ENCODE measurements at regions not wholly inside any gene's neighbourhood (a gene's known extent, or its start where the extent isn't known, plus 50 kb on each side); places are given as distances from the start of the nearest gene placed in this dataset.

- H3K9me3 ChIP-seq (ENCODE audit: low read length), result no peaks in the 10 kb centered on the region
Observed at GRCh38 chr16:8103649-8104289, 486.5 kb downstream of the TMEM114 start.

GRCh38 chr16:8099586-8099985, 490.7 kb downstream of the TMEM114 start:
- H3K9me2 ChIP-seq (ENCODE audit: insufficient read depth, low read length), result no peaks in the 10 kb centered on the region
- BruUV-seq (replicated peaks), result no TSS peak
- no peaks in the 10 kb centered on the region for H3K9me3 ChIP-seq (ENCODE audit: low read length)
- no peaks in the 10 kb centered on the region for H4K20me1 ChIP-seq (ENCODE audit: insufficient read depth, low read length)
- CTCF ChIA-PET (ENCODE audit: unreplicated experiment), result no interaction called here
- no peak overlapping the region for H3K27ac ChIP-seq (ENCODE audit: low read depth, low read length, poor library complexity, severe bottlenecking)
- H2AFZ ChIP-seq (ENCODE audit: low read length), result no peak overlapping the region
- no peaks in the 10 kb centered on the region for H3K4me1 ChIP-seq (ENCODE audit: insufficient read depth, low read length, poor library complexity, severe bottlenecking)
- POLR2A ChIA-PET, result no interaction called here
- no peaks in the 10 kb centered on the region for H3K36me3 ChIP-seq (ENCODE audit: insufficient read depth, low read length)
- intact Hi-C loops (cut with micrococcal nuclease; ENCODE audit: unreplicated experiment), result no loop called here
- H3K4me2 ChIP-seq (ENCODE audit: low read length), result no peak overlapping the region
- H3K4me3 ChIP-seq (ENCODE audit: low read depth, low read length, poor library complexity, severe bottlenecking), result no peak overlapping the region
- no peak for TF ChIP-seq CTCF (conservative IDR thresholded peaks at IDR 0.05; ENCODE audit: low read length)
- no peak for TF ChIP-seq EZH2phosphoT487 (IDR thresholded peaks at IDR 0.05; ENCODE audit: borderline replicate concordance, low read depth, low read length)
- DNase-seq (ENCODE audit: low spot score), result no peak
- H3K79me2 ChIP-seq (ENCODE audit: insufficient read depth, low read depth, low read length), result no peaks in the 10 kb centered on the region

More at GRCh38 chr16:8103649-8104289, 486.5 kb downstream of the TMEM114 start:
- DNase-seq (ENCODE audit: low spot score), result no peak
- Histone ChIP-seq H3K9me2 (ENCODE audit: insufficient read depth, low read length) (no peaks in the 10 kb centered on the region), H3K4me1 (ENCODE audit: insufficient read depth, low read length, poor library complexity, severe bottlenecking) (no peaks in the 10 kb centered on the region), H3K4me2 (ENCODE audit: low read length) (no peak overlapping the region), H2AFZ (ENCODE audit: low read length) (no peak overlapping the region), H3K27ac (ENCODE audit: low read depth, low read length, poor library complexity, severe bottlenecking) (no peak overlapping the region), H3K4me3 (ENCODE audit: low read depth, low read length, poor library complexity, severe bottlenecking) (no peak overlapping the region), H3K79me2 (ENCODE audit: insufficient read depth, low read depth, low read length) (no peaks in the 10 kb centered on the region), H3K36me3 (ENCODE audit: insufficient read depth, low read length) (no peaks in the 10 kb centered on the region), H4K20me1 (ENCODE audit: insufficient read depth, low read length) (no peaks in the 10 kb centered on the region)
- BruUV-seq (replicated peaks), result no TSS peak
- TF ChIP-seq CTCF (conservative IDR thresholded peaks at IDR 0.05; ENCODE audit: low read length) (no peak), EZH2phosphoT487 (IDR thresholded peaks at IDR 0.05; ENCODE audit: borderline replicate concordance, low read depth, low read length) (no peak)
- POLR2A ChIA-PET, result no interaction called here
- CTCF ChIA-PET (ENCODE audit: unreplicated experiment), result no interaction called here
- intact Hi-C loops (cut with micrococcal nuclease; ENCODE audit: unreplicated experiment), result no loop called here

GRCh38 chr16:8098947-8099512, 491.3 kb downstream of the TMEM114 start:
- H3K4me1 ChIP-seq (ENCODE audit: insufficient read depth, low read length, poor library complexity, severe bottlenecking), result no peaks in the 10 kb centered on the region
- H3K4me2 ChIP-seq (ENCODE audit: low read length), result no peak overlapping the region
- BruUV-seq (replicated peaks), result no TSS peak
- H3K36me3 ChIP-seq (ENCODE audit: insufficient read depth, low read length), result no peaks in the 10 kb centered on the region
- TF ChIP-seq CTCF (conservative IDR thresholded peaks at IDR 0.05; ENCODE audit: low read length) (no peak), EZH2phosphoT487 (IDR thresholded peaks at IDR 0.05; ENCODE audit: borderline replicate concordance, low read depth, low read length) (no peak)
- no peak overlapping the region for H2AFZ ChIP-seq (ENCODE audit: low read length)
- H3K9me2 ChIP-seq (ENCODE audit: insufficient read depth, low read length), result no peaks in the 10 kb centered on the region
- intact Hi-C loops (cut with micrococcal nuclease; ENCODE audit: unreplicated experiment), result no loop called here
- DNase-seq (ENCODE audit: low spot score), result no peak
- no peaks in the 10 kb centered on the region for H4K20me1 ChIP-seq (ENCODE audit: insufficient read depth, low read length)
- no peak overlapping the region for H3K27ac ChIP-seq (ENCODE audit: low read depth, low read length, poor library complexity, severe bottlenecking)
- POLR2A ChIA-PET, result interaction anchor here (0.5 to 1.1 kb wide), 3 partner anchors 13 to 110 kb away, joined by 3 read pairs; no protein-coding TSS in a partner anchor
- H3K79me2 ChIP-seq (ENCODE audit: insufficient read depth, low read depth, low read length), result no peaks in the 10 kb centered on the region
- no peaks in the 10 kb centered on the region for H3K9me3 ChIP-seq (ENCODE audit: low read length)
- H3K4me3 ChIP-seq (ENCODE audit: low read depth, low read length, poor library complexity, severe bottlenecking), result no peak overlapping the region
- CTCF ChIA-PET (ENCODE audit: unreplicated experiment), result no interaction called here

All from OCI-LY7 (cell line).